SU-DHL-6 (cell line): ENCODE measurements at regions not wholly inside any gene's neighbourhood (a gene's known extent, or its start where the extent isn't known, plus 50 kb on each side); places are given as distances from the start of the nearest gene placed in this dataset.

Experiments used
- H2AFZ ChIP-seq: fragments of 200-600 bp; sonication (generic); 2 replicates; pipeline ENCODE4 v1.6.1; 2014; ENCODE audit warnings: low read depth, mild to moderate bottlenecking, moderate library complexity, mixed read lengths, antibody characterized with exemption, low read length; ENCODE audit not compliant: severe bottlenecking
- H3F3A ChIP-seq: fragments of 200-600 bp; shearing (Covaris generic); 2 replicates; pipeline ENCODE4 v1.6.0; 2016; ENCODE audit warnings: antibody characterized with exemption, mild to moderate bottlenecking; ENCODE audit not compliant: insufficient read depth
- H3K27ac ChIP-seq: fragments of 200-600 bp; sonication (generic); 2 replicates; pipeline ENCODE4 v1.5.1; 2016; ENCODE audit warnings: low read depth, mild to moderate bottlenecking, low read length, moderate library complexity, mixed read lengths
- H3K27me3 ChIP-seq: fragments of 200-600 bp; sonication (generic), shearing (Covaris generic); 2 replicates; pipeline ENCODE4 v1.6.0; 2014; ENCODE audit warnings: mild to moderate bottlenecking, low read length
- H3K36me3 ChIP-seq: fragments of 200-600 bp; sonication (generic); 2 replicates; pipeline ENCODE4 v1.6.1; 2014; ENCODE audit warnings: mild to moderate bottlenecking, low read length, mixed read lengths
- H3K4me2 ChIP-seq: fragments of 300-600, 200-600 bp; shearing (Covaris generic), sonication (generic); 2 replicates; pipeline ENCODE4 v1.6.0; 2014; ENCODE audit warnings: low read length, low read depth, mild to moderate bottlenecking; ENCODE audit not compliant: poor library complexity, severe bottlenecking
- H3K4me3 ChIP-seq: fragments of 200-600 bp; sonication (generic); 2 replicates; pipeline ENCODE4 v1.5.1; 2014; ENCODE audit warnings: antibody characterized with exemption, low read length, mild to moderate bottlenecking, mixed read lengths; ENCODE audit not compliant: insufficient read depth, poor library complexity, severe bottlenecking
- H3K79me2 ChIP-seq: fragments of 200-600 bp; sonication (generic); 2 replicates; pipeline ENCODE4 v1.6.1; 2014; ENCODE audit warnings: mild to moderate bottlenecking, low read length, moderate library complexity; ENCODE audit not compliant: insufficient read depth
- H3K9ac ChIP-seq: fragments of 200-600 bp; sonication (generic); 2 replicates; pipeline ENCODE4 v1.7.0; 2014; ENCODE audit warnings: mild to moderate bottlenecking, low read length
- H3K9me2 ChIP-seq: fragments of 200-600 bp; sonication (generic); replicated peaks from 2 replicates; pipeline ENCODE4 v1.6.1; 2014; ENCODE audit warnings: low read length; ENCODE audit not compliant: insufficient read depth
- H3K9me3 ChIP-seq: fragments of 200-600 bp; sonication (generic); 2 replicates; pipeline ENCODE4 v1.6.1; 2014; ENCODE audit warnings: low read length, mixed read lengths; ENCODE audit not compliant: insufficient read depth
- H4K20me1 ChIP-seq: fragments of 200-600 bp; sonication (generic); 2 replicates; pipeline ENCODE4 v1.6.1; 2014; ENCODE audit warnings: low read depth, mild to moderate bottlenecking, antibody characterized with exemption, low read length, moderate library complexity, mixed read lengths
- EZH2phosphoT487 ChIP-seq: fragments of 200-600 bp; sonication (generic), shearing (Covaris generic); conservative IDR thresholded peaks from 2 replicates; pipeline ENCODE4 v1.6.1; 2018; ENCODE audit warnings: mild to moderate bottlenecking, antibody characterized with exemption, low read length, moderate library complexity, mixed read lengths
- TF ChIP-seq, protein P1 (sequence below): fragments of 200-600 bp; sonication (generic); IDR thresholded peaks from one replicate; pipeline ENCODE4 v1.5.1; 2017; ENCODE audit warnings: antibody characterized with exemption, mild to moderate bottlenecking, low read length, moderate library complexity; ENCODE audit not compliant: insufficient read depth, poor library complexity, severe bottlenecking

- no peaks in the 10 kb centered on the region for H3K9me2 ChIP-seq
- no peak overlapping the region for H2AFZ ChIP-seq
- H3K36me3 ChIP-seq = peaks cover 8% of the 10 kb centered on the region; the same call in 1 of the 2 replicates
- H3K27me3 ChIP-seq = no peaks in the 10 kb centered on the region
- TF ChIP-seq, protein P1, sequence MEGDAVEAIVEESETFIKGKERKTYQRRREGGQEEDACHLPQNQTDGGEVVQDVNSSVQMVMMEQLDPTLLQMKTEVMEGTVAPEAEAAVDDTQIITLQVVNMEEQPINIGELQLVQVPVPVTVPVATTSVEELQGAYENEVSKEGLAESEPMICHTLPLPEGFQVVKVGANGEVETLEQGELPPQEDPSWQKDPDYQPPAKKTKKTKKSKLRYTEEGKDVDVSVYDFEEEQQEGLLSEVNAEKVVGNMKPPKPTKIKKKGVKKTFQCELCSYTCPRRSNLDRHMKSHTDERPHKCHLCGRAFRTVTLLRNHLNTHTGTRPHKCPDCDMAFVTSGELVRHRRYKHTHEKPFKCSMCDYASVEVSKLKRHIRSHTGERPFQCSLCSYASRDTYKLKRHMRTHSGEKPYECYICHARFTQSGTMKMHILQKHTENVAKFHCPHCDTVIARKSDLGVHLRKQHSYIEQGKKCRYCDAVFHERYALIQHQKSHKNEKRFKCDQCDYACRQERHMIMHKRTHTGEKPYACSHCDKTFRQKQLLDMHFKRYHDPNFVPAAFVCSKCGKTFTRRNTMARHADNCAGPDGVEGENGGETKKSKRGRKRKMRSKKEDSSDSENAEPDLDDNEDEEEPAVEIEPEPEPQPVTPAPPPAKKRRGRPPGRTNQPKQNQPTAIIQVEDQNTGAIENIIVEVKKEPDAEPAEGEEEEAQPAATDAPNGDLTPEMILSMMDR = no peak
- no peak for TF ChIP-seq EZH2phosphoT487
- no peak overlapping the region for H3K4me2 ChIP-seq
- no peaks in the 10 kb centered on the region for H3F3A ChIP-seq
- peaks cover 10% of the 10 kb centered on the region; the same call in 1 of the 2 replicates for H4K20me1 ChIP-seq
- no peak overlapping the region for H3K27ac ChIP-seq
- no peak overlapping the region for H3K4me3 ChIP-seq
- H3K9ac ChIP-seq = no peak overlapping the region
- H3K79me2 ChIP-seq = peaks cover 97% of the 10 kb centered on the region
- H3K9me3 ChIP-seq = no peaks in the 10 kb centered on the region
Observed at GRCh38 chr16:14321542-14321941, 250.4 kb downstream of the MRTFB start.

DNA sequence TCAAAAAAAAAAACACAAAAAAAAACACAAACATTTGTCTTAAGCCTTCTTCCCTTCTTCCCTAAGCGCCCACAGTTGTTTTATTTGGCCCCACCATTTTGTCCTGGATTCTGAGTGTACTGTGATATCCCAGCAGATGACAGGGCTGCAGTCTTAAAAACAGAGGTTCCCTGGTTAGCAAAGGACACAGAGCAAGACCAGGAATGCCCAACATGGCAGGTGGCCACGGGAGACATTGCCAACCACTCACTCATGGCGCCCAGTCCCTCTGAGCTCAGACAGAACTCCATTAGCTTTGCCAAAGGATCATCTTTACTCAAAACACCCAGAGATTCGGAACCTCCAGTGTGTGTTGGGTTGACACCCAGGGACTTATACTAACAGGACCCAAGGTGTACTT lies 249.3 kb downstream of the MRTFB start:
- H3K79me2 ChIP-seq = peaks cover 97% of the 10 kb centered on the region
- H3K27me3 ChIP-seq = no peaks in the 10 kb centered on the region
- 0 out of 2 replicates have a peak, but pooled peaks cover 4% of the 10 kb centered on the region for H3F3A ChIP-seq

More for the DNA sequence above, 249.3 kb downstream of the MRTFB start:
- no peak overlapping the region for H2AFZ ChIP-seq
- no peak overlapping the region for H3K4me3 ChIP-seq
- peaks cover 14% of the 10 kb centered on the region; the same call in 1 of the 2 replicates for H4K20me1 ChIP-seq
- 0 out of 2 replicates have a peak, but pooled peaks cover under 1% of the 10 kb centered on the region for H3K36me3 ChIP-seq
- H3K4me2 ChIP-seq = no peak overlapping the region
- no peak for TF ChIP-seq EZH2phosphoT487
- TF ChIP-seq, protein P1 = no peak
- no peak overlapping the region for H3K9ac ChIP-seq
- H3K9me2 ChIP-seq = no peaks in the 10 kb centered on the region
- no peaks in the 10 kb centered on the region for H3K9me3 ChIP-seq
- no peak overlapping the region for H3K27ac ChIP-seq
